Vagina (tissue), 2 donors: ENCODE measurements at regions not wholly inside any gene's neighbourhood (a gene's known extent, or its start where the extent isn't known, plus 50 kb on each side); places are given as distances from the start of the nearest gene placed in this dataset.
A peak's percentile ranks its signal among the peaks of the same experiment; 100 is the strongest.

Experiments
- DNase-seq, 2 donors: peaks; one replicate each; pipeline ENCODE4 v3.0.0-alpha.2; 2017; ENCODE audit errors: extremely low spot score in 2 of 2
- H3K27ac ChIP-seq: fragments of 200-600 bp; sonication (generic); one replicate; pipeline ENCODE4 v1.5.1; 2019
- H3K27me3 ChIP-seq: fragments of 200-600 bp; sonication (generic); one replicate; pipeline ENCODE4 v1.5.1; 2019
- H3K36me3 ChIP-seq, 2 donors: fragments of 200-600 bp; sonication (generic); one replicate each; pipeline ENCODE4 v1.5.1; 2017 to 2019
- H3K4me1 ChIP-seq: fragments of 200-600 bp; sonication (generic); one replicate; pipeline ENCODE4 v1.5.1; 2019
- H3K4me3 ChIP-seq, 2 donors: fragments of 200-600 bp; sonication (generic); 1 replicate in 1 of 2; 2 replicates in 1 of 2; pipeline ENCODE4 v1.5.1; 2016 to 2019
- H3K9me3 ChIP-seq: fragments of 200-600 bp; sonication (generic); one replicate; pipeline ENCODE4 v1.5.1; 2019
- POLR2A ChIP-seq, 2 donors: fragments of 450-650 bp; IDR thresholded peaks; one replicate each; pipeline ENCODE4 v1.6.1; 2017; ENCODE audit warnings: antibody characterized with exemption in 2 of 2, mild to moderate bottlenecking in 2 of 2, moderate library complexity in 2 of 2
- POLR2AphosphoS5 ChIP-seq, 2 donors: sonication (generic); formaldehyde crosslinking; IDR thresholded peaks; one replicate each; pipeline ENCODE4 v1.9.0; 2017; ENCODE audit warnings: antibody characterized with exemption in 2 of 2, mild to moderate bottlenecking in 2 of 2, low read depth in 1 of 2; ENCODE audit not compliant: insufficient read depth in 1 of 2
- intact Hi-C: fragments of 100-400 bp; cut with DNase I; formaldehyde crosslinking; loops from one replicate; pipeline ENCODE4 v1.15.1; 2023
- TF ChIP-seq, protein P1 (sequence below), 3 experiments: fragments of 450-650 bp in 2 of 3; fragments of 200-600 bp in 1 of 3; sonication (generic) in 1 of 3; IDR thresholded peaks; one replicate each; pipeline ENCODE4 v1.5.1; 2017 to 2019; ENCODE audit warnings: antibody characterized with exemption in 3 of 3, mild to moderate bottlenecking in 2 of 3, moderate library complexity in 2 of 3

DNA sequence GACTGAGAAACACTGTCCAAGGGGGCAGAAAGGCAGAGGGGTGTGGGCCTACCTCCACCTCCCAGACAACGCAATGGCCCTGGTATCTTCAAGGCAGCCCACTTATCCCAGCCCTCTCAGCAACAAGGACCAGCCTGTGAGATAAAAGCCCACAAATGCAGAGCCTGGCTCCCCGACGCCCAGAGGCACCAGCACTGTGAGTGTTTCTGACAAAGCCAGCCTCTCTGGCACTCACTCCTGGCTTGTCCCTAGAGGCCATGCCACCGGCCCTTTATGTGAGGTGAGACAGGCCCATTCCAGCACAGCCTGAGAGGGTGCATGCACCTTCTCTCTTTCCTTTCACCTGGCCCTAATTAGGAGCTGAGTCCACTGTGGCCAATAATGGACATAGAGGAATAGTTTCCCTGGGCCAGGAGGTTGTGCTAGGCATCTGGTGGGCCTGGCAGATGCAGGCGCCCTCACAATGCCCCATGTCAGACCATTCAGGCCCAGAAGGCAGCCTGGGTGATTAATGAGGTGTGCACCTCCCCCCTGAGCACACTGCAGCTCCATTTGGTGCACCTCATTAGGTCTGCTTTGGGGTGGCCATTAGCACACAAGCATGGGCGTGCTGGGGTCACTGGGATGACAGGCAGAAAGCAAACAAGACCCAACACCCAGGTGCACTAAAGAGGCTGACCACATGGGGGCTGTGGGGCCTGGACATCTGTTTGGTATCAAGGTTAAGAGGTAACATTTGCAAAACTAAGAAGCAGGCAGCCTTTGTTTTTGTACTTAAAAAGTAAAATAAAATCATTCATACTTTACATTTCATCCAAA, 176.0 kb downstream of the MED10 start:
- Histone ChIP-seq H3K4me1 (no peaks in the 10 kb centered on the region), H3K4me3 (no peak overlapping the region), H3K9me3 (no peaks in the 10 kb centered on the region), H3K36me3 (no peaks in the 10 kb centered on the region), H3K27me3 (no peaks in the 10 kb centered on the region), H3K27ac (no peak overlapping the region)
- DNase-seq = no peak
- TF ChIP-seq POLR2A (IDR thresholded peaks at IDR 0.05) (no peak), POLR2AphosphoS5 (IDR thresholded peaks at IDR 0.05; ENCODE audit: insufficient read depth in 1 of 2, low read depth in 1 of 2) (no peak)
- TF ChIP-seq, protein P1, sequence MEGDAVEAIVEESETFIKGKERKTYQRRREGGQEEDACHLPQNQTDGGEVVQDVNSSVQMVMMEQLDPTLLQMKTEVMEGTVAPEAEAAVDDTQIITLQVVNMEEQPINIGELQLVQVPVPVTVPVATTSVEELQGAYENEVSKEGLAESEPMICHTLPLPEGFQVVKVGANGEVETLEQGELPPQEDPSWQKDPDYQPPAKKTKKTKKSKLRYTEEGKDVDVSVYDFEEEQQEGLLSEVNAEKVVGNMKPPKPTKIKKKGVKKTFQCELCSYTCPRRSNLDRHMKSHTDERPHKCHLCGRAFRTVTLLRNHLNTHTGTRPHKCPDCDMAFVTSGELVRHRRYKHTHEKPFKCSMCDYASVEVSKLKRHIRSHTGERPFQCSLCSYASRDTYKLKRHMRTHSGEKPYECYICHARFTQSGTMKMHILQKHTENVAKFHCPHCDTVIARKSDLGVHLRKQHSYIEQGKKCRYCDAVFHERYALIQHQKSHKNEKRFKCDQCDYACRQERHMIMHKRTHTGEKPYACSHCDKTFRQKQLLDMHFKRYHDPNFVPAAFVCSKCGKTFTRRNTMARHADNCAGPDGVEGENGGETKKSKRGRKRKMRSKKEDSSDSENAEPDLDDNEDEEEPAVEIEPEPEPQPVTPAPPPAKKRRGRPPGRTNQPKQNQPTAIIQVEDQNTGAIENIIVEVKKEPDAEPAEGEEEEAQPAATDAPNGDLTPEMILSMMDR (IDR thresholded peaks at IDR 0.05) = no peak
- intact Hi-C loops = no loop called here

DNA sequence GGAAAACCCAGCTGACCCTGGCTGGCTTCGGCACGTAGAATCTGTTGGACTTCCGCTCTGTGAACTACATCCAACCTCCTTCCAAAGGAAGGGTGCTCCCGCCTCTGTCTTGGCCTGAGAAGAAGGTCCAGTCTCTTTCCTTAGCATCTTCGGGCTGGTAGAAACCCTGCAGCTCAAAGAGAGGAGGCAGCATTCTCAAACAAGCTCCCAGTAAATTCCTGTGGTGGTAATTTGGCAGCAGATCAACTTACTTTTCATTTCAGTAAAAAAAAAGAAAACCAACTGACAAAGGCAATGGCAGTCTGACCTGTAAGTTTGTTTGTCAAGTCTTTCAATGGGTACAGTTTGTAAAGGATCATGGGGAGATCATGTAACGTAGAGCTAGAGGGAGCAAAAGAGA, 176.7 kb downstream of the MED10 start:
- TF ChIP-seq POLR2A (IDR thresholded peaks at IDR 0.05) = no peak
- TF ChIP-seq, protein P1 (IDR thresholded peaks at IDR 0.05) = no peak
- no peaks in the 10 kb centered on the region for H3K4me1 ChIP-seq
- no peaks in the 10 kb centered on the region for H3K9me3 ChIP-seq
- H3K36me3 ChIP-seq = no peaks in the 10 kb centered on the region
- DNase-seq = no peak
- H3K27ac ChIP-seq = no peak overlapping the region
- no peak overlapping the region for H3K4me3 ChIP-seq
- intact Hi-C loops = no loop called here
- H3K27me3 ChIP-seq = no peaks in the 10 kb centered on the region

DNA sequence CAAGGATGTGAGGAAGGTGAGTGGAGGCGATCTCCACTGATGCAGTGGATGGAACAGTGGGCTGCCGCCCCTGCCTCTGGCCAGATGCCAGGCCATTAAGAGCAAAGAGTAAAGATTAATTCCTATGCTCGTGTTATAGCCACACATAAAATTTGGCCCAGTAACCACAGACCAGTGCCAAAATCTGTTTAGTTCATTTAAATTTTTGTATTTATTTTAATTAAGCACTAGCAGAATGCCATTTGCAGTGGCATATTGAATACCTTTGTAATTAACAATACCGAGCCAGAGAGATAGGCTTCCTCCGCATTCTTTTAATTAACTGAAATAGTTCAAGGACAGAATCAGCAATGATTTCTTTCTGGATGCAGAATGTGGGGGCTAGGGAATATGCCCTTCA, 179.8 kb downstream of the MED10 start:
- no peaks in the 10 kb centered on the region for H3K4me1 ChIP-seq
- intact Hi-C loops = no loop called here
- no peaks in the 10 kb centered on the region for H3K36me3 ChIP-seq
- H3K9me3 ChIP-seq = no peaks in the 10 kb centered on the region
- H3K4me3 ChIP-seq = no peak overlapping the region
- TF ChIP-seq, protein P1 (IDR thresholded peaks at IDR 0.05) = no peak
- TF ChIP-seq POLR2AphosphoS5 (IDR thresholded peaks at IDR 0.05; ENCODE audit: insufficient read depth in 1 of 2, low read depth in 1 of 2) = no peak
- DNase-seq = no peak
- H3K27me3 ChIP-seq = no peaks in the 10 kb centered on the region
- H3K27ac ChIP-seq = no peak overlapping the region

DNA sequence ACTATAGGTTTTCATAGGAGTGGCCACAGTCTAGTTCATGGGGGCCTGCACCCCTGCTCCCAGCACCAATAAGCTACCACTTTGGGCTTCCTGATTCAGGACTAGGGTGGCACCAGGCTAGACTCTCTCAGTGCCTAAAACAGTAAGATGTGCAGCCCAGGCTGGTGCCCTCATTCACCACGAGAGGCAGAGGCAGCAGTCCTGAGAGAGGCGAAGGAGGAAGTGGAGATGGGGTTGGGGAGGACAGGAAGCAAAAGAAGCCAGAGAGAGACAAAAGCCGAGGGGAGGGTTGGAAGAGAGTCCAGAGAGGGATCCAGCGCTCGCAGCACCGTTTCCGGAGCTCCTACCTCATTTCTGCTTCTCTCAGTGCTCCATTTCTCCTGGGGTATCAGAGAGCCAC, 180.9 kb downstream of the MED10 start:
- H3K27ac ChIP-seq = no peak overlapping the region
- TF ChIP-seq POLR2A (IDR thresholded peaks at IDR 0.05) (no peak), POLR2AphosphoS5 (IDR thresholded peaks at IDR 0.05; ENCODE audit: insufficient read depth in 1 of 2, low read depth in 1 of 2) (no peak)
- TF ChIP-seq, protein P1 (IDR thresholded peaks at IDR 0.05) = no peak
- H3K27me3 ChIP-seq = no peaks in the 10 kb centered on the region
- intact Hi-C loops = no loop called here
- no peaks in the 10 kb centered on the region for H3K36me3 ChIP-seq
- no peaks in the 10 kb centered on the region for H3K4me1 ChIP-seq
- no peak overlapping the region for H3K4me3 ChIP-seq
- DNase-seq = no peak
- no peaks in the 10 kb centered on the region for H3K9me3 ChIP-seq

DNA sequence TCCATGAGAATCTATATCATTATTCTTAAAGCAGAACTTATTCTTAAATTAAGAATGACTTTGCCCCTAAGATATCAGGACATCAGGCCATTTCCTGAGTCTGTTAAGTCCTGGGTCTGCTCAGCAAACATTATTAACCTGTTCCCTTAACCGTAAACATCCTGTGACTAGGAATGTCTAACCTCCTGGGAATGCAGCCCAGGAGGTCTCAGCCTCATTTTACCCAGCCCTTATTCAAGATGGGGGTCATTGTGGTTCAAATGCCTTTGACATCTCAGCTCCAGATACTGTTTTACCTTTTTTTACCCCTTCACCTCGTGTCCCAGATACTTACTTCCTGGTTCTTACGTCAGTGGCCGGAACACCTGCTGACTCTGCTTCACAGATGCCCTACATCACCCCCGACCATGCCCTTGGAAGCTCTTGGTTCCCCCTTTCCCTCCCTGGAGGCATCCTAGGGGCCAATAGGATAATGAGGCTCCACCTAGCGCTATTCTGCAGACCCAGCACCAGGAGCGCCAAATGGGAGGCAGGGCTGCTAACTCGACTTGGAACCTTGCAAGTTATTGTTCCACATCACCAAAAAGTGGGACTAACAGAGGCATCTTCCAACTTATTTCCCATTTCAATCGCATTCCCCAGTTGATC, 182.5 kb downstream of the MED10 start:
- intact Hi-C loops = no loop called here
- no peak overlapping the region for H3K4me3 ChIP-seq
- no peaks in the 10 kb centered on the region for H3K27me3 ChIP-seq
- H3K9me3 ChIP-seq = no peaks in the 10 kb centered on the region
- DNase-seq = peak; percentile 52 to 65
- no peak overlapping the region for H3K27ac ChIP-seq
- H3K36me3 ChIP-seq = no peaks in the 10 kb centered on the region
- H3K4me1 ChIP-seq = no peaks in the 10 kb centered on the region
- TF ChIP-seq POLR2A (IDR thresholded peaks at IDR 0.05) (no peak), POLR2AphosphoS5 (IDR thresholded peaks at IDR 0.05; ENCODE audit: insufficient read depth in 1 of 2, low read depth in 1 of 2) (no peak)
- TF ChIP-seq, protein P1 (IDR thresholded peaks at IDR 0.05) = no peak
